GM12878 (cell line): ENCODE measurements at regions not wholly inside any gene's neighbourhood (a gene's known extent, or its start where the extent isn't known, plus 50 kb on each side); places are given as distances from the start of the nearest gene placed in this dataset.

Experiments
- ATAC-seq: fragments of 200-7000 bp; cut with Tn5 transposase; 3 replicates; pipeline ENCODE4 v1.9.1; 2020; ENCODE audit warnings: mild to moderate bottlenecking, moderate library complexity
- BruUV-seq: library from RNA; stranded (reverse); fragments of 400-500 nt; replicated peaks from 2 replicates; lab custom pipeline; 2021; lab: Mats Ljungman, UMichigan
- CTCF ChIA-PET: fragments of 300-600 bp; sonication (Branson Sonifier 250); formaldehyde crosslinking; extraction: SDS; loops from one replicate; lab custom pipeline; 2021; ENCODE audit warnings: inconsistent platforms; lab: Yijun Ruan, JAX
- POLR2A ChIA-PET: fragments of 350-600 bp; formaldehyde crosslinking; extraction: SDS; loops from one replicate; lab custom pipeline; 2021; ENCODE audit warnings: inconsistent platforms; lab: Charles Lee
- RAD21 ChIA-PET: fragments of 300-600 bp; sonication (Branson Sonifier 250); formaldehyde crosslinking; loops from one replicate; lab custom pipeline; 2023; ENCODE audit warnings: antibody characterized with exemption; ENCODE audit not compliant: unreplicated experiment; lab: Charles Lee
- SMC1A ChIA-PET: fragments of 300-600 bp; sonication (Branson Sonifier 250); formaldehyde crosslinking; loops from one replicate; lab custom pipeline; 2023; ENCODE audit not compliant: unreplicated experiment, uncharacterized antibody; lab: Charles Lee
- DNase-seq: peaks from one replicate; pipeline ENCODE4 v3.0.0-alpha.2; 2011; ENCODE audit warnings: low read depth, low spot score
- FAIRE-seq: peaks from 3 replicates; lab custom pipeline; 2011; peaks lifted over from hg19 to GRCh38; lab: Jason Lieb, UNC
- H2AFZ ChIP-seq: 2 replicates; pipeline ENCODE4 v1.6.0; 2011; ENCODE audit warnings: low read depth, low read length, control low read depth; ENCODE audit not compliant: control insufficient read depth
- H3K27ac ChIP-seq: 2 replicates; pipeline ENCODE4 v1.5.1; 2011; ENCODE audit warnings: control low read depth; ENCODE audit not compliant: control insufficient read depth, insufficient read depth
- H3K27me3 ChIP-seq, 2 experiments: replicated peaks in 1 of 2; 2 replicates each; pipeline versions ENCODE4 v1.6.0 to v1.6.1; 2011; ENCODE audit warnings: low read length in 1 of 2; ENCODE audit not compliant: control insufficient read depth in 2 of 2, insufficient read depth in 2 of 2
- H3K36me3 ChIP-seq, 2 experiments: 2 replicates each; pipeline ENCODE4 v1.5.1; 2011; ENCODE audit warnings: low read length in 1 of 2; ENCODE audit not compliant: control insufficient read depth in 2 of 2, insufficient read depth in 2 of 2
- H3K4me1 ChIP-seq: 2 replicates; pipeline ENCODE4 v1.6.1; 2011; ENCODE audit warnings: mild to moderate bottlenecking, low read length, moderate library complexity, mixed read lengths; ENCODE audit not compliant: control insufficient read depth, insufficient read depth
- H3K4me2 ChIP-seq: 2 replicates; pipeline ENCODE4 v1.6.0; 2011; ENCODE audit warnings: control low read depth; ENCODE audit not compliant: control insufficient read depth, insufficient read depth
- H3K4me3 ChIP-seq: fragments of 200-600 bp; sonication (generic); 2 replicates; pipeline ENCODE4 v1.5.1; 2016
- H3K79me2 ChIP-seq: 2 replicates; pipeline ENCODE4 v1.6.0; 2011; ENCODE audit warnings: low read length; ENCODE audit not compliant: control insufficient read depth, insufficient read depth
- H3K9ac ChIP-seq: 2 replicates; pipeline ENCODE4 v1.8.0; 2011; ENCODE audit warnings: low read length, control low read depth, mixed read lengths; ENCODE audit not compliant: control insufficient read depth, insufficient read depth
- H3K9me3 ChIP-seq: replicated peaks from 3 replicates; pipeline ENCODE4 v1.5.1; 2011; ENCODE audit warnings: mild to moderate bottlenecking, low read length; ENCODE audit not compliant: control insufficient read depth, insufficient read depth
- H4K20me1 ChIP-seq: 2 replicates; pipeline ENCODE4 v1.6.0; 2011; ENCODE audit not compliant: control insufficient read depth, insufficient read depth
- CBFB ChIP-seq: IDR thresholded peaks from 2 replicates; pipeline ENCODE4 v1.6.1; 2016; ENCODE audit warnings: antibody characterized with exemption, low read depth
- E2F4 ChIP-seq: IDR thresholded peaks from 2 replicates; pipeline ENCODE4 v1.6.1; 2012; ENCODE audit warnings: low read depth, low read length, improper control_type of control experiment
- FOXK2 ChIP-seq: fragments of 450-650 bp; IDR thresholded peaks from 2 replicates; pipeline ENCODE4 v1.6.1; 2017; ENCODE audit warnings: mild to moderate bottlenecking, moderate library complexity
- GABPA ChIP-seq: IDR thresholded peaks from 2 replicates; pipeline ENCODE4 v1.6.1; 2014; ENCODE audit warnings: antibody characterized with exemption, low read depth, mild to moderate bottlenecking, inconsistent platforms
- KAT2A ChIP-seq: conservative IDR thresholded peaks from 2 replicates; pipeline ENCODE4 v1.6.1; 2011; ENCODE audit warnings: low read depth, low read length; ENCODE audit not compliant: control insufficient read depth
- MLLT1 ChIP-seq: fragments of 450-650 bp; IDR thresholded peaks from 2 replicates; pipeline ENCODE4 v1.6.1; 2016; ENCODE audit warnings: mild to moderate bottlenecking
- MTA2 ChIP-seq: fragments of 450-650 bp; IDR thresholded peaks from 2 replicates; pipeline ENCODE4 v1.6.1; 2016; ENCODE audit warnings: low read depth, mild to moderate bottlenecking, moderate library complexity
- NR2F1 ChIP-seq: fragments of 450-650 bp; conservative IDR thresholded peaks from 2 replicates; pipeline ENCODE4 v1.6.1; 2017; ENCODE audit warnings: mild to moderate bottlenecking
- POU2F2 ChIP-seq: IDR thresholded peaks from 3 replicates; pipeline ENCODE4 v1.6.1; 2011; ENCODE audit warnings: low read depth, mild to moderate bottlenecking, low read length, borderline replicate concordance
- RAD21 ChIP-seq: IDR thresholded peaks from 2 replicates; pipeline ENCODE4 v1.6.1; 2011; ENCODE audit warnings: mild to moderate bottlenecking, low read depth, low read length, moderate library complexity; ENCODE audit not compliant: insufficient read depth
- SRF ChIP-seq, 2 experiments: IDR thresholded peaks; 2 replicates each; pipeline ENCODE4 v1.6.1; 2011; ENCODE audit warnings: low read depth in 2 of 2, low read length in 2 of 2, mild to moderate bottlenecking in 1 of 2, moderate library complexity in 1 of 2
- ZNF207 ChIP-seq: fragments of 450-650 bp; IDR thresholded peaks from 2 replicates; pipeline ENCODE4 v1.6.1; 2014; ENCODE audit warnings: antibody characterized with exemption, mild to moderate bottlenecking, borderline replicate concordance
- WGBS: methylation state at CpG from one replicate; pipeline ENCODE4 v1.1.6; 2016; ENCODE audit warnings: low lambda C conversion rate; ENCODE audit not compliant: insufficient replicate concordance, insufficient coverage; ENCODE audit errors: missing lambda C conversion rate; 5-methylcytosine and 5-hydroxymethylcytosine counted together
- in situ Hi-C: fragments of 300-500 bp; cut with MboI; formaldehyde crosslinking; loops from 9 replicates; pipeline ENCODE4 v1.14.3; 2018; ENCODE audit warnings: mixed read lengths
- intact Hi-C: fragments of 100-400 bp; cut with micrococcal nuclease; formaldehyde crosslinking; loops from one replicate; pipeline ENCODE4 v1.14.2; 2022; ENCODE audit not compliant: unreplicated experiment
- TF ChIP-seq, protein P1 (sequence below): fragments of 450-650 bp; IDR thresholded peaks from 2 replicates; pipeline ENCODE4 v1.6.1; 2017; ENCODE audit warnings: mild to moderate bottlenecking, moderate library complexity

DNA sequence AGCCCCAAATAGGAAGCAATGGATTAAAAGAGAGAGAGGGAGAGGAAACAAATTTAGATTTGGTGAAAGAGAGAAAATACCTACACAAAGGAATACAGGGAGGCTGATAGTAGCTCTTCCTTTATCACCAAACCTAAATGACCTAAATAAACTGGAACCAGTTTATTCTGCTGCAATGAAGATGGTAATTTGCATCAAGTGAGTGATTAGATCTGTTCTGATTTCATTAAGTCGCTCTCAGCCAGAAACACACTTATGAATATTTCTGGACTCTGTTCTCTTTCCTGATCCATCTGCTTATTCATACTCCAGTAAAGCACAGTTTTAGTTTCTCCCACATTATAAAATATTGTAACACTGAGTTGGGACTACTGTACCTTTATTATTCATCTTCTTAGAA lies 83.4 kb upstream of the BMP5 start:
- Histone ChIP-seq H3K79me2 (no peaks in the 10 kb centered on the region), H3K36me3 (no peaks in the 10 kb centered on the region), H2AFZ (no peak overlapping the region), H3K4me3 (no peak overlapping the region), H3K9ac (no peak overlapping the region), H4K20me1 (no peaks in the 10 kb centered on the region), H3K27ac (no peak overlapping the region), H3K9me3 (no peaks in the 10 kb centered on the region), H3K4me2 (no peak overlapping the region), H3K4me1 (no peaks in the 10 kb centered on the region), H3K27me3 (no peaks in the 10 kb centered on the region)
- intact Hi-C loops (no loop called here), in situ Hi-C loops (no loop called here)
- no TSS peak for BruUV-seq
- no peak for FAIRE-seq
- ChIA-PET CTCF (no interaction called here), POLR2A (no interaction called here), SMC1A (no interaction called here), RAD21 (no interaction called here)
- 0% methylated on average over 1 of the region's 1 CpG for WGBS
- DNase-seq = no peak
- TF ChIP-seq NR2F1 = no peak
- no peak for ATAC-seq

DNA sequence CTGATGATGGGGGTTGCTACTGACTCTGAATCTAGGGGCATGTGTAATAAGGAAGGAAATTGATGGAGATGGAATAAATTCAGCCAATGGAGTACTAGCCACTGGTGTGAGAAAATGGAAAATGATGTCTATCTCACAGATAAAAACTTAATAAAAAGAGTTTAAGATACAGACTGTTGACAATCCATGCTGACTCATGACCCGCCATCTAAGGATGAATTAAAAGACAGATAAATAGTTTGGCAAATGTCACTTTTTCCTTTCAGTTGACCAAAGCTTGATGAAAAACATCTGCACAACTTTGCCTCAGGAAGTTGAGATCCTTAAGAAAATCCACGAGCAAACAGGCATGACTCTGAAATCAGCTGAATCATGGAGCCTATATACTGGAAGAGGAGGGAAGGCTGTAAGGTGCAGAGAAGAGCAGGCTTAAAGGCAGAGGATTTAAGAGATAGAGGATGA lies 82.6 kb upstream of the BMP5 start:
- Histone ChIP-seq H3K4me1 (no peaks in the 10 kb centered on the region), H3K4me3 (no peak overlapping the region), H3K9ac (no peak overlapping the region), H3K9me3 (no peaks in the 10 kb centered on the region), H3K79me2 (no peaks in the 10 kb centered on the region), H4K20me1 (no peaks in the 10 kb centered on the region), H3K27ac (no peak overlapping the region), H3K36me3 (no peaks in the 10 kb centered on the region), H3K4me2 (no peak overlapping the region), H3K27me3 (no peaks in the 10 kb centered on the region), H2AFZ (no peak overlapping the region)
- ATAC-seq = no peak
- in situ Hi-C loops = no loop called here
- no peak for FAIRE-seq
- intact Hi-C loops = no loop called here
- SMC1A ChIA-PET = no interaction called here
- POLR2A ChIA-PET = no interaction called here
- RAD21 ChIA-PET = no interaction called here
- BruUV-seq = no TSS peak
- WGBS = 0% methylated on average over 2 of the region's 2 CpGs
- CTCF ChIA-PET = no interaction called here
- no peak for DNase-seq
- TF ChIP-seq RAD21 (no peak), POU2F2 (no peak), ZNF207 (no peak), MTA2 (no peak), CBFB (no peak), KAT2A (no peak), SRF (IDR thresholded peaks at IDR 0.05; ENCODE audit: low read depth in 2 of 2, low read length in 2 of 2) (no peak), E2F4 (no peak), GABPA (no peak), MLLT1 (no peak), FOXK2 (no peak)
- TF ChIP-seq, protein P1, sequence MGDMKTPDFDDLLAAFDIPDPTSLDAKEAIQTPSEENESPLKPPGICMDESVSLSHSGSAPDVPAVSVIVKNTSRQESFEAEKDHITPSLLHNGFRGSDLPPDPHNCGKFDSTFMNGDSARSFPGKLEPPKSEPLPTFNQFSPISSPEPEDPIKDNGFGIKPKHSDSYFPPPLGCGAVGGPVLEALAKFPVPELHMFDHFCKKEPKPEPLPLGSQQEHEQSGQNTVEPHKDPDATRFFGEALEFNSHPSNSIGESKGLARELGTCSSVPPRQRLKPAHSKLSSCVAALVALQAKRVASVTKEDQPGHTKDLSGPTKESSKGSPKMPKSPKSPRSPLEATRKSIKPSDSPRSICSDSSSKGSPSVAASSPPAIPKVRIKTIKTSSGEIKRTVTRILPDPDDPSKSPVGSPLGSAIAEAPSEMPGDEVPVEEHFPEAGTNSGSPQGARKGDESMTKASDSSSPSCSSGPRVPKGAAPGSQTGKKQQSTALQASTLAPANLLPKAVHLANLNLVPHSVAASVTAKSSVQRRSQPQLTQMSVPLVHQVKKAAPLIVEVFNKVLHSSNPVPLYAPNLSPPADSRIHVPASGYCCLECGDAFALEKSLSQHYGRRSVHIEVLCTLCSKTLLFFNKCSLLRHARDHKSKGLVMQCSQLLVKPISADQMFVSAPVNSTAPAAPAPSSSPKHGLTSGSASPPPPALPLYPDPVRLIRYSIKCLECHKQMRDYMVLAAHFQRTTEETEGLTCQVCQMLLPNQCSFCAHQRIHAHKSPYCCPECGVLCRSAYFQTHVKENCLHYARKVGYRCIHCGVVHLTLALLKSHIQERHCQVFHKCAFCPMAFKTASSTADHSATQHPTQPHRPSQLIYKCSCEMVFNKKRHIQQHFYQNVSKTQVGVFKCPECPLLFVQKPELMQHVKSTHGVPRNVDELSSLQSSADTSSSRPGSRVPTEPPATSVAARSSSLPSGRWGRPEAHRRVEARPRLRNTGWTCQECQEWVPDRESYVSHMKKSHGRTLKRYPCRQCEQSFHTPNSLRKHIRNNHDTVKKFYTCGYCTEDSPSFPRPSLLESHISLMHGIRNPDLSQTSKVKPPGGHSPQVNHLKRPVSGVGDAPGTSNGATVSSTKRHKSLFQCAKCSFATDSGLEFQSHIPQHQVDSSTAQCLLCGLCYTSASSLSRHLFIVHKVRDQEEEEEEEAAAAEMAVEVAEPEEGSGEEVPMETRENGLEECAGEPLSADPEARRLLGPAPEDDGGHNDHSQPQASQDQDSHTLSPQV = no peak
